GM23338 (cell line): ENCODE measurements at regions not wholly inside any gene's neighbourhood (a gene's known extent, or its start where the extent isn't known, plus 50 kb on each side); places are given as distances from the start of the nearest gene placed in this dataset.

Experiments
- ATAC-seq: fragments of 200-7000 bp; cut with Tn5 transposase; 3 replicates; pipeline ENCODE4 v1.9.1; 2020
- DNase-seq: peaks from one replicate; pipeline ENCODE4 v3.0.0-alpha.2; 2015; ENCODE audit warnings: low spot score
- H2AFZ ChIP-seq: fragments of 200-600 bp; sonication (generic); 2 replicates; pipeline ENCODE4 v1.8.0; 2016; ENCODE audit warnings: antibody characterized with exemption, mild to moderate bottlenecking, moderate library complexity
- H3F3A ChIP-seq: fragments of 200-600 bp; sonication (generic); replicated peaks from 2 replicates; pipeline ENCODE4 v1.8.0; 2017; ENCODE audit warnings: antibody characterized with exemption, mixed run types, low read depth
- H3K27ac ChIP-seq: fragments of 200-600 bp; sonication (generic); 2 replicates; pipeline ENCODE4 v1.6.1; 2016; ENCODE audit warnings: low read depth
- H3K27me3 ChIP-seq: fragments of 200-600 bp; sonication (generic); 2 replicates; pipeline ENCODE4 v1.8.0; 2016; ENCODE audit warnings: mild to moderate bottlenecking, mixed run types, moderate library complexity; ENCODE audit not compliant: insufficient read depth
- H3K36me3 ChIP-seq: fragments of 200-600 bp; sonication (generic); 2 replicates; pipeline ENCODE4 v1.8.0; 2016; ENCODE audit warnings: mild to moderate bottlenecking; ENCODE audit not compliant: insufficient read depth
- H3K4me1 ChIP-seq: fragments of 200-600 bp; sonication (generic); 2 replicates; pipeline ENCODE4 v1.8.0; 2016; ENCODE audit warnings: mild to moderate bottlenecking, moderate library complexity; ENCODE audit not compliant: insufficient read depth
- H3K4me2 ChIP-seq: fragments of 200-600 bp; sonication (generic); 2 replicates; pipeline ENCODE4 v1.7.1; 2017; ENCODE audit warnings: mixed run types
- H3K4me3 ChIP-seq: fragments of 200-600 bp; sonication (generic); 2 replicates; pipeline ENCODE4 v1.6.1; 2016; ENCODE audit warnings: mixed run types
- H3K79me2 ChIP-seq: fragments of 200-600 bp; sonication (generic); replicated peaks from 2 replicates; pipeline ENCODE4 v1.8.0; 2017; ENCODE audit warnings: mild to moderate bottlenecking; ENCODE audit not compliant: insufficient read depth
- H3K9me2 ChIP-seq: fragments of 200-600 bp; sonication (generic); 2 replicates; pipeline ENCODE4 v1.8.0; 2017; ENCODE audit not compliant: insufficient read depth
- H4K20me1 ChIP-seq: fragments of 200-600 bp; sonication (generic); replicated peaks from 2 replicates; pipeline ENCODE4 v1.8.0; 2017; ENCODE audit warnings: mild to moderate bottlenecking; ENCODE audit not compliant: insufficient read depth
- H3K27ac Mint-ChIP-seq: 2 replicates; pipeline ENCODE4 v1.8.0; 2020; ENCODE audit warnings: inconsistent platforms, mild to moderate bottlenecking, moderate library complexity, mixed read lengths
- H3K27me3 Mint-ChIP-seq: 3 replicates; pipeline ENCODE4 v1.8.0; 2022; ENCODE audit warnings: low read depth, mild to moderate bottlenecking, moderate library complexity, mixed read lengths, inconsistent platforms; ENCODE audit not compliant: insufficient read depth, poor library complexity
- H3K36me3 Mint-ChIP-seq: 3 replicates; pipeline ENCODE4 v1.8.0; 2021; ENCODE audit warnings: low read depth, mild to moderate bottlenecking, inconsistent platforms, moderate library complexity, mixed read lengths
- H3K4me1 Mint-ChIP-seq: 3 replicates; pipeline ENCODE4 v1.8.0; 2020; ENCODE audit warnings: mild to moderate bottlenecking, inconsistent platforms, mixed read lengths
- H3K4me3 Mint-ChIP-seq: 3 replicates; pipeline ENCODE4 v1.8.0; 2021; ENCODE audit warnings: moderate library complexity, mild to moderate bottlenecking, inconsistent platforms, mixed read lengths
- H3K9me3 Mint-ChIP-seq: 3 replicates; pipeline ENCODE4 v1.8.0; 2020; ENCODE audit warnings: moderate library complexity, mild to moderate bottlenecking, inconsistent platforms, mixed read lengths
- CREB1 ChIP-seq: fragments of 250-450 bp; sonication (Bioruptor Pico); IDR thresholded peaks from 2 replicates; pipeline ENCODE4 v1.5.0; 2020; ENCODE audit warnings: low read depth, mild to moderate bottlenecking, moderate library complexity
- ETS1 ChIP-seq: IDR thresholded peaks from 2 replicates; pipeline ENCODE4 v1.6.1; 2016; ENCODE audit warnings: antibody characterized with exemption
- EZH2 ChIP-seq: fragments of 200-600 bp; sonication (generic); IDR thresholded peaks from one replicate; pipeline ENCODE4 v1.8.0; 2017; ENCODE audit warnings: antibody characterized with exemption, mild to moderate bottlenecking, low read depth; ENCODE audit not compliant: unreplicated experiment
- EZH2phosphoT487 ChIP-seq: fragments of 200-600 bp; sonication (generic); IDR thresholded peaks from one replicate; pipeline ENCODE4 v1.8.1; 2018; ENCODE audit warnings: antibody characterized with exemption; ENCODE audit not compliant: unreplicated experiment
- NANOG ChIP-seq: IDR thresholded peaks from 2 replicates; pipeline ENCODE4 v1.6.1; 2016; ENCODE audit warnings: antibody characterized with exemption, borderline replicate concordance
- POLR2AphosphoS5 ChIP-seq: IDR thresholded peaks from 2 replicates; pipeline ENCODE4 v1.6.1; 2016; ENCODE audit warnings: antibody characterized with exemption, low read depth
- REST ChIP-seq: IDR thresholded peaks from one replicate; pipeline ENCODE4 v1.6.1; 2018; ENCODE audit warnings: antibody characterized with exemption; ENCODE audit not compliant: unreplicated experiment
- STAT1 ChIP-seq: IDR thresholded peaks from one replicate; pipeline ENCODE4 v1.6.1; 2016; ENCODE audit warnings: antibody characterized with exemption; ENCODE audit not compliant: unreplicated experiment
- ZNF114 ChIP-seq: fragments of 250-450 bp; sonication (Bioruptor Pico); IDR thresholded peaks from 2 replicates; pipeline ENCODE4 v1.5.0; 2020; ENCODE audit warnings: mild to moderate bottlenecking, moderate library complexity
- ZNF331 ChIP-seq: fragments of 250-450 bp; sonication (Bioruptor Pico); IDR thresholded peaks from 2 replicates; pipeline ENCODE4 v1.5.0; 2020; ENCODE audit warnings: low read depth, mild to moderate bottlenecking, moderate library complexity
- TF ChIP-seq, protein P1 (sequence below), 2 experiments: fragments of 200-600 bp in 1 of 2; sonication (generic) in 1 of 2; conservative IDR thresholded peaks; 2 replicates each; pipeline versions ENCODE4 v1.5.1 to v1.6.1; 2016 to 2017; ENCODE audit warnings: antibody characterized with exemption in 2 of 2, low read depth in 2 of 2, mild to moderate bottlenecking in 2 of 2, moderate library complexity in 1 of 2

- Mint-ChIP-seq H3K36me3 (no peaks in the 10 kb centered on the region), H3K4me1 (no peaks in the 10 kb centered on the region), H3K27me3 (no peaks in the 10 kb centered on the region), H3K27ac (no peak overlapping the region), H3K4me3 (no peak overlapping the region), H3K9me3 (no peaks in the 10 kb centered on the region)
- ATAC-seq (no peak), DNase-seq (no peak)
- Histone ChIP-seq H3K9me2 (no peaks in the 10 kb centered on the region), H3K27me3 (no peaks in the 10 kb centered on the region), H3K27ac (no peak overlapping the region), H3K4me1 (no peaks in the 10 kb centered on the region), H3F3A (no peaks in the 10 kb centered on the region), H3K36me3 (no peaks in the 10 kb centered on the region), H3K4me3 (no peak overlapping the region), H4K20me1 (no peaks in the 10 kb centered on the region), H3K79me2 (no peaks in the 10 kb centered on the region), H2AFZ (no peak overlapping the region), H3K4me2 (no peak overlapping the region)
- TF ChIP-seq CREB1 (CRISPR knock-in tag): no peak
- no peak for TF ChIP-seq EZH2
- no peak for TF ChIP-seq ZNF331
- TF ChIP-seq EZH2phosphoT487: no peak
- TF ChIP-seq POLR2AphosphoS5: no peak
- TF ChIP-seq, protein P1, sequence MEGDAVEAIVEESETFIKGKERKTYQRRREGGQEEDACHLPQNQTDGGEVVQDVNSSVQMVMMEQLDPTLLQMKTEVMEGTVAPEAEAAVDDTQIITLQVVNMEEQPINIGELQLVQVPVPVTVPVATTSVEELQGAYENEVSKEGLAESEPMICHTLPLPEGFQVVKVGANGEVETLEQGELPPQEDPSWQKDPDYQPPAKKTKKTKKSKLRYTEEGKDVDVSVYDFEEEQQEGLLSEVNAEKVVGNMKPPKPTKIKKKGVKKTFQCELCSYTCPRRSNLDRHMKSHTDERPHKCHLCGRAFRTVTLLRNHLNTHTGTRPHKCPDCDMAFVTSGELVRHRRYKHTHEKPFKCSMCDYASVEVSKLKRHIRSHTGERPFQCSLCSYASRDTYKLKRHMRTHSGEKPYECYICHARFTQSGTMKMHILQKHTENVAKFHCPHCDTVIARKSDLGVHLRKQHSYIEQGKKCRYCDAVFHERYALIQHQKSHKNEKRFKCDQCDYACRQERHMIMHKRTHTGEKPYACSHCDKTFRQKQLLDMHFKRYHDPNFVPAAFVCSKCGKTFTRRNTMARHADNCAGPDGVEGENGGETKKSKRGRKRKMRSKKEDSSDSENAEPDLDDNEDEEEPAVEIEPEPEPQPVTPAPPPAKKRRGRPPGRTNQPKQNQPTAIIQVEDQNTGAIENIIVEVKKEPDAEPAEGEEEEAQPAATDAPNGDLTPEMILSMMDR (conservative IDR thresholded peaks at IDR 0.05; ENCODE audit: low read depth in 2 of 2): no peak
- no peak for TF ChIP-seq ZNF114 (CRISPR knock-in tag)
- TF ChIP-seq STAT1: no peak
- TF ChIP-seq ETS1: no peak
- no peak for TF ChIP-seq NANOG
- no peak for TF ChIP-seq REST
These were observed 69.4 kb upstream of the SPATA31D4 start for GRCh38 chr9:81858657-81859430.
